ENCODE measurements at regions not wholly inside any gene's neighbourhood (a gene's known extent, or its start where the extent isn't known, plus 50 kb on each side); places are given as distances from the start of the nearest gene placed in this dataset.
"Not testable (repeated sequence)": the region's sequence is repeated elsewhere in the genome, so short reads cannot be mapped to it uniquely, and the experiment has no call there.

DNA sequence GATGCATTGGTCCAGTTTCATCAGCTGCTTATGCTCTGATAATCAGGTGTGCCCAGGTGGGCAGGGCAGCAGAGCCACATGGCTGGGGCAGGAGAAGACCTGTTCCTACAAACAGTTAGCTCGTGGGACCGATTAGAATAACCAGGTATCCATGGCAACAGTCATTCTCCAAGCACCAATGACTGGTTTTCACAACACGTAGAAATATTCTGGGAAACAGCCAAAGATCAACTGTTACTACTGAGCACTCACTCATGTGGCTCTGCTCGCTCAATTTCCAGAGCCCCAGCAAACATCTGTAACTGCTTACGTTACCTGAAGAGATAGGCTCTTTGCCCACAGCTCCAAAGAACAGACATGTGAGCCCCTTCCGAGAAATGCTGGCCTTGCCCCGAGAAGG lies 302.0 kb downstream of the AGTPBP1 start:
- no peaks in the 10 kb centered on the region for H3K79me2 ChIP-seq (ENCODE audit: insufficient read depth, low read length)
- no peaks in the 10 kb centered on the region for H3K9me3 ChIP-seq (ENCODE audit: insufficient read depth, low read length, severe bottlenecking)
- DNase-seq: no peak
- no peak for TF ChIP-seq EZH2 (IDR thresholded peaks at IDR 0.05; ENCODE audit: borderline replicate concordance, low read depth, low read length, severe bottlenecking)
- TF ChIP-seq, protein P1, sequence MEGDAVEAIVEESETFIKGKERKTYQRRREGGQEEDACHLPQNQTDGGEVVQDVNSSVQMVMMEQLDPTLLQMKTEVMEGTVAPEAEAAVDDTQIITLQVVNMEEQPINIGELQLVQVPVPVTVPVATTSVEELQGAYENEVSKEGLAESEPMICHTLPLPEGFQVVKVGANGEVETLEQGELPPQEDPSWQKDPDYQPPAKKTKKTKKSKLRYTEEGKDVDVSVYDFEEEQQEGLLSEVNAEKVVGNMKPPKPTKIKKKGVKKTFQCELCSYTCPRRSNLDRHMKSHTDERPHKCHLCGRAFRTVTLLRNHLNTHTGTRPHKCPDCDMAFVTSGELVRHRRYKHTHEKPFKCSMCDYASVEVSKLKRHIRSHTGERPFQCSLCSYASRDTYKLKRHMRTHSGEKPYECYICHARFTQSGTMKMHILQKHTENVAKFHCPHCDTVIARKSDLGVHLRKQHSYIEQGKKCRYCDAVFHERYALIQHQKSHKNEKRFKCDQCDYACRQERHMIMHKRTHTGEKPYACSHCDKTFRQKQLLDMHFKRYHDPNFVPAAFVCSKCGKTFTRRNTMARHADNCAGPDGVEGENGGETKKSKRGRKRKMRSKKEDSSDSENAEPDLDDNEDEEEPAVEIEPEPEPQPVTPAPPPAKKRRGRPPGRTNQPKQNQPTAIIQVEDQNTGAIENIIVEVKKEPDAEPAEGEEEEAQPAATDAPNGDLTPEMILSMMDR (IDR thresholded peaks at IDR 0.05; ENCODE audit: borderline replicate concordance, extremely low read depth, low read length, poor library complexity, severe bottlenecking): no peak
- H3K36me3 ChIP-seq (ENCODE audit: insufficient read depth, low read length): no peaks in the 10 kb centered on the region
- no peaks in the 10 kb centered on the region for H3K4me1 ChIP-seq (ENCODE audit: insufficient read depth, low read length)
- no peak overlapping the region for H3K9ac ChIP-seq (ENCODE audit: low read depth, low read length)
- H3K4me2 ChIP-seq (ENCODE audit: insufficient read depth, low read length): no peak overlapping the region
- H4K20me1 ChIP-seq (ENCODE audit: insufficient read depth, low read length): no peaks in the 10 kb centered on the region
- no peak overlapping the region for H3K4me3 ChIP-seq (ENCODE audit: low read depth in 1 of 2, low read length in 2 of 2)
- no peak overlapping the region for H3K27ac ChIP-seq (ENCODE audit: low read length)
- no peak overlapping the region for H2AFZ ChIP-seq (ENCODE audit: low read depth, low read length)
- no peaks in the 10 kb centered on the region for H3K27me3 ChIP-seq (ENCODE audit: insufficient read depth, low read length, poor library complexity)
- ATAC-seq (ENCODE audit: insufficient read depth, low read depth): no peak

DNA sequence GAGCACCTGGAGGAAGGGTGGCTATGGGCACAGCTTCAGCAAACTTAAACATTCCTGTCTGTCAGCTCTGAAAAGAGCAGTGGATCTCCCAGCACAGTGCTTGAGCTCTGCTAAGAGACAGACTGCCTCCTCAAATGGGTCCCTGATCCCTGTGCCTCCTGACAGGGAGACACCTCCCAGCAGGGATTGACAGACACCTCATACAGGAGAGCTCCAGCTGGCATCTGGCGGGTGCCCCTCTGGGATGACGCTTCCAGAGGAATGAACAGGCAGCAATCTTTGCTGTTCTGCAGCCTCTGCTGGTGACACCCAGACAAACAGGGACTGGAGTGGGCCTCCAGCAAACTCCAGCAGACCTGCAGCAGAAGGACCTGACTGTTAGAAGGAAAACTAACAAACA lies 307.8 kb downstream of the AGTPBP1 start:
- H4K20me1 ChIP-seq (ENCODE audit: insufficient read depth, low read length); H3K4me3 ChIP-seq (ENCODE audit: low read depth in 1 of 2, low read length in 2 of 2); H3K4me2 ChIP-seq (ENCODE audit: insufficient read depth, low read length); H3K9me3 ChIP-seq (ENCODE audit: insufficient read depth, low read length, severe bottlenecking); H3K79me2 ChIP-seq (ENCODE audit: insufficient read depth, low read length); H3K27ac ChIP-seq (ENCODE audit: low read length); H3K36me3 ChIP-seq (ENCODE audit: insufficient read depth, low read length); DNase-seq; H3K27me3 ChIP-seq (ENCODE audit: insufficient read depth, low read length, poor library complexity); H3K4me1 ChIP-seq (ENCODE audit: insufficient read depth, low read length); ATAC-seq (ENCODE audit: insufficient read depth, low read depth); H2AFZ ChIP-seq (ENCODE audit: low read depth, low read length); H3K9ac ChIP-seq (ENCODE audit: low read depth, low read length): not testable (repeated sequence)

DNA sequence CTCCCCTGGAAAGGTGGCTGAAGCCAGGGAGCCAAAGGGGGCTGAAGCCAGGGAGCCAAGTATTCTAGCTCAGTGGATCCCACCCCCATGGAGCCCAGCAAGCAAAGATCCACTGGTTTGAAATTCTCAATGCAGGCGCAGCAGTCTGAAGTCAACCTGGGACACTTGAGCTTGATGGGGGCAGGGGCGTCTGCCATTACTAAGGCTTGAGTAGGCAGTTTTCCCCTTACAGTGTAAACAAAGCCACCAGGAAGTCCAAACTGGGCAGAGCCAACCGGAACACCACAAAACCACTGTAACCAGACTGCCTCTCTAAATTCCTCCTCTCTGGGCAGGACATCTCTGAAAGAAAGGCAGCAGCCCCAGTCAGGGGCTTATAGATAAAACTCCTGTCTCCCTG lies 308.2 kb downstream of the AGTPBP1 start:
- not testable (repeated sequence) for H3K9ac ChIP-seq (ENCODE audit: low read depth, low read length); H3K9me3 ChIP-seq (ENCODE audit: insufficient read depth, low read length, severe bottlenecking); DNase-seq; H3K36me3 ChIP-seq (ENCODE audit: insufficient read depth, low read length); H3K79me2 ChIP-seq (ENCODE audit: insufficient read depth, low read length); H3K4me2 ChIP-seq (ENCODE audit: insufficient read depth, low read length); H2AFZ ChIP-seq (ENCODE audit: low read depth, low read length); H3K4me1 ChIP-seq (ENCODE audit: insufficient read depth, low read length); H3K4me3 ChIP-seq (ENCODE audit: low read depth in 1 of 2, low read length in 2 of 2); H4K20me1 ChIP-seq (ENCODE audit: insufficient read depth, low read length); H3K27me3 ChIP-seq (ENCODE audit: insufficient read depth, low read length, poor library complexity); H3K27ac ChIP-seq (ENCODE audit: low read length); ATAC-seq (ENCODE audit: insufficient read depth, low read depth)

DNA sequence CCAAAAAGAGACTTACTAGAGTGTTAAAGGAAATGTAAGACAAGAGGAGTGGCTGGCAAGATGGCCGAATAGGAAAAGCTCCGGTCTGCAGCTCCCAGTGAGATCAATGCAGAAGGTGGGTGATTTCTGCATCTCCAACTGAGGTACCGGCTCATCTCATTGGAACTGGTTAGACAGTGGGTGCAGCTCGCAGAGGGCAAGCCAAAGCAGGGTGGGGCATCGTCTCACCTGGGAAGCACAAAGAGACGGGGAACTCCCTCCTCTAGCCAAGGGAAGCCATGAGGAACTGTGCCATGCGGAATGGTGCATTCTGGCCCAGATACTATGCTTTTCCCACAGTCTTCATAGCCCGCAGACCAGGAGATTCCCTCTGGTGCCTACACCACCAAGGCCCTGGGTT lies 308.7 kb downstream of the AGTPBP1 start:
- no peak for TF ChIP-seq EZH2 (IDR thresholded peaks at IDR 0.05; ENCODE audit: borderline replicate concordance, low read depth, low read length, severe bottlenecking)
- TF ChIP-seq, protein P1 (IDR thresholded peaks at IDR 0.05; ENCODE audit: borderline replicate concordance, extremely low read depth, low read length, poor library complexity, severe bottlenecking): no peak
- H3K9ac ChIP-seq (ENCODE audit: low read depth, low read length): no peak overlapping the region
- no peak for ATAC-seq (ENCODE audit: insufficient read depth, low read depth)
- H3K4me3 ChIP-seq (ENCODE audit: low read depth in 1 of 2, low read length in 2 of 2): no peak overlapping the region
- DNase-seq: no peak
- no peak overlapping the region for H3K27ac ChIP-seq (ENCODE audit: low read length)
- no peaks in the 10 kb centered on the region for H3K4me1 ChIP-seq (ENCODE audit: insufficient read depth, low read length)
- H3K27me3 ChIP-seq (ENCODE audit: insufficient read depth, low read length, poor library complexity): peaks cover 2% of the 10 kb centered on the region
- H4K20me1 ChIP-seq (ENCODE audit: insufficient read depth, low read length): no peaks in the 10 kb centered on the region
- no peak overlapping the region for H3K4me2 ChIP-seq (ENCODE audit: insufficient read depth, low read length)
- H3K36me3 ChIP-seq (ENCODE audit: insufficient read depth, low read length): no peaks in the 10 kb centered on the region
- H2AFZ ChIP-seq (ENCODE audit: low read depth, low read length): no peak overlapping the region
- no peaks in the 10 kb centered on the region for H3K9me3 ChIP-seq (ENCODE audit: insufficient read depth, low read length, severe bottlenecking)
- no peaks in the 10 kb centered on the region for H3K79me2 ChIP-seq (ENCODE audit: insufficient read depth, low read length)

Data from DND-41 (cell line).